Keratinocyte (primary cell): ENCODE measurements at regions not wholly inside any gene's neighbourhood (a gene's known extent, or its start where the extent isn't known, plus 50 kb on each side); places are given as distances from the start of the nearest gene placed in this dataset.

ENCODE experiments used
- DNase-seq: peaks from one replicate; pipeline ENCODE4 v3.0.0-alpha.2; 2011; ENCODE audit warnings: low read depth, missing footprints, low spot score
- FAIRE-seq: peaks from 2 replicates; lab custom pipeline; 2011; peaks lifted over from hg19 to GRCh38; lab: Jason Lieb, UNC
- H2AFZ ChIP-seq: 2 replicates; pipeline ENCODE4 v1.6.0; 2012; ENCODE audit warnings: low read length, control low read depth, inconsistent platforms; ENCODE audit not compliant: control insufficient read depth
- H3K27ac ChIP-seq: 2 replicates; pipeline ENCODE4 v1.5.1; 2011; ENCODE audit warnings: low read length; ENCODE audit not compliant: control insufficient read depth, insufficient read depth
- H3K27me3 ChIP-seq: 3 replicates; pipeline ENCODE4 v1.6.0; 2011; ENCODE audit warnings: low read length; ENCODE audit not compliant: control insufficient read depth, insufficient read depth; ENCODE audit errors: extremely low read depth
- H3K36me3 ChIP-seq, 2 experiments: 2 replicates in 1 of 2; 3 replicates in 1 of 2; pipeline ENCODE4 v1.5.1; 2011; ENCODE audit warnings: low read length in 2 of 2, mild to moderate bottlenecking in 1 of 2; ENCODE audit not compliant: control insufficient read depth in 2 of 2, insufficient read depth in 2 of 2; ENCODE audit errors: extremely low read depth in 1 of 2
- H3K4me1 ChIP-seq: 3 replicates; pipeline ENCODE4 v1.5.1; 2011; ENCODE audit warnings: low read length; ENCODE audit not compliant: control insufficient read depth, insufficient read depth; ENCODE audit errors: extremely low read depth
- H3K4me2 ChIP-seq: 3 replicates; pipeline ENCODE4 v1.6.0; 2011; ENCODE audit warnings: low read depth, low read length; ENCODE audit not compliant: control insufficient read depth, insufficient read depth; ENCODE audit errors: extremely low read depth
- H3K4me3 ChIP-seq, 3 experiments: fragments of 200-600 bp in 1 of 3; sonication (generic) in 1 of 3; 2 replicates in 2 of 3; 3 replicates in 1 of 3; pipeline ENCODE4 v1.5.1; 2011 to 2016; ENCODE audit warnings: low read length in 3 of 3, mild to moderate bottlenecking in 3 of 3, control low read depth in 2 of 3, inconsistent platforms in 1 of 3, low read depth in 1 of 3, mixed read lengths in 1 of 3, mixed run types in 1 of 3, moderate library complexity in 1 of 3; ENCODE audit not compliant: control insufficient read depth in 2 of 3, insufficient read depth in 2 of 3; ENCODE audit errors: extremely low read depth in 1 of 3
- H3K79me2 ChIP-seq: 2 replicates; pipeline ENCODE4 v1.6.0; 2012; ENCODE audit warnings: low read length; ENCODE audit not compliant: control insufficient read depth, insufficient read depth
- H3K9ac ChIP-seq: 3 replicates; pipeline ENCODE4 v1.6.0; 2011; ENCODE audit warnings: low read length; ENCODE audit not compliant: control insufficient read depth, insufficient read depth; ENCODE audit errors: extremely low read depth
- H3K9me1 ChIP-seq: 3 replicates; pipeline ENCODE4 v1.6.0; 2011; ENCODE audit warnings: low read length; ENCODE audit not compliant: control insufficient read depth, insufficient read depth; ENCODE audit errors: extremely low read depth
- H3K9me3 ChIP-seq: 2 replicates; pipeline ENCODE4 v1.5.1; 2012; ENCODE audit warnings: low read depth, low read length; ENCODE audit not compliant: control insufficient read depth
- H4K20me1 ChIP-seq: 3 replicates; pipeline ENCODE4 v1.6.0; 2011; ENCODE audit warnings: low read length; ENCODE audit not compliant: control insufficient read depth, insufficient read depth; ENCODE audit errors: extremely low read depth
- EZH2 ChIP-seq: IDR thresholded peaks from one replicate; pipeline ENCODE4 v1.6.1; 2012; ENCODE audit warnings: inconsistent platforms, mild to moderate bottlenecking, low read length, moderate library complexity
- dilution Hi-C: fragments of 300-500 bp; cut with MboI; formaldehyde crosslinking; loops from one replicate; pipeline ENCODE4 v1.7.0; 2020; ENCODE audit warnings: low sequenced_read_pairs; ENCODE audit not compliant: extremely low pct_ligation_motif_present
- TF ChIP-seq, protein P1 (sequence below), 3 experiments: IDR thresholded peaks in 1 of 3; conservative IDR thresholded peaks in 1 of 3; optimal IDR thresholded peaks in 1 of 3; 2 replicates in 2 of 3; 3 replicates in 1 of 3; pipeline versions ENCODE3 to v1.5.1; 2011; ENCODE audit warnings: low read length in 3 of 3, mild to moderate bottlenecking in 3 of 3, moderate library complexity in 2 of 3, control low read depth in 1 of 3, inconsistent platforms in 1 of 3; ENCODE audit not compliant: insufficient read depth in 2 of 3; ENCODE audit errors: extremely low read depth in 1 of 3

DNA sequence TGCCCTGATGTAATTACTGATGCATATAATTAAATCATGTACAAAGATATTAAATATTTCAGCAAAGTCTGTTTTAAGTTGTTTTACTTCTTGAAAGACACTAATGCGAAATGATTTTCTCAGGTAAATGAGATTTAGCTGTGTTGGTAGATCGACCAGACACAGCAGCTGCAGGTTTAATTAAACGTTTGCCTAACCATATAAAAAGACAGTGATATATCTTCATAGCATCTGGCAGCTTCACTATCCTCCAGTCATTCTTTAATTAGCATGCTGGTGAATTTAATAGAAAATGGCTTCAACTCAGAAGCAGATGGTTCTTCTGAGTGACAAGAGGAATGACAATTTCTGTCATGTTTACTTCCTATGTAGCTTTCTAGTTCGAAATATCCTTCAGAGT lies 69.3 kb downstream of the NHLRC3 start:
- no peaks in the 10 kb centered on the region for H3K9me3 ChIP-seq
- peaks cover 8% of the 10 kb centered on the region for H3K27me3 ChIP-seq
- H2AFZ ChIP-seq = no peak overlapping the region
- DNase-seq = no peak
- no peak overlapping the region for H3K4me2 ChIP-seq
- H3K9ac ChIP-seq = no peak overlapping the region
- H4K20me1 ChIP-seq = no peaks in the 10 kb centered on the region
- no peak for FAIRE-seq
- H3K27ac ChIP-seq = no peak overlapping the region
- no peaks in the 10 kb centered on the region for H3K9me1 ChIP-seq
- no peak for TF ChIP-seq EZH2
- TF ChIP-seq, protein P1, sequence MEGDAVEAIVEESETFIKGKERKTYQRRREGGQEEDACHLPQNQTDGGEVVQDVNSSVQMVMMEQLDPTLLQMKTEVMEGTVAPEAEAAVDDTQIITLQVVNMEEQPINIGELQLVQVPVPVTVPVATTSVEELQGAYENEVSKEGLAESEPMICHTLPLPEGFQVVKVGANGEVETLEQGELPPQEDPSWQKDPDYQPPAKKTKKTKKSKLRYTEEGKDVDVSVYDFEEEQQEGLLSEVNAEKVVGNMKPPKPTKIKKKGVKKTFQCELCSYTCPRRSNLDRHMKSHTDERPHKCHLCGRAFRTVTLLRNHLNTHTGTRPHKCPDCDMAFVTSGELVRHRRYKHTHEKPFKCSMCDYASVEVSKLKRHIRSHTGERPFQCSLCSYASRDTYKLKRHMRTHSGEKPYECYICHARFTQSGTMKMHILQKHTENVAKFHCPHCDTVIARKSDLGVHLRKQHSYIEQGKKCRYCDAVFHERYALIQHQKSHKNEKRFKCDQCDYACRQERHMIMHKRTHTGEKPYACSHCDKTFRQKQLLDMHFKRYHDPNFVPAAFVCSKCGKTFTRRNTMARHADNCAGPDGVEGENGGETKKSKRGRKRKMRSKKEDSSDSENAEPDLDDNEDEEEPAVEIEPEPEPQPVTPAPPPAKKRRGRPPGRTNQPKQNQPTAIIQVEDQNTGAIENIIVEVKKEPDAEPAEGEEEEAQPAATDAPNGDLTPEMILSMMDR (optimal IDR thresholded peaks at IDR 0.05 in 1 of 3, IDR thresholded peaks at IDR 0.05 in 1 of 3, conservative IDR thresholded peaks at IDR 0.05 in 1 of 3; ENCODE audit: extremely low read depth in 1 of 3, insufficient read depth in 2 of 3, low read length in 3 of 3) = no peak
- no peaks in the 10 kb centered on the region for H3K36me3 ChIP-seq
- no peaks in the 10 kb centered on the region for H3K4me1 ChIP-seq
- no peak overlapping the region for H3K4me3 ChIP-seq
- dilution Hi-C loops = no loop called here
- H3K79me2 ChIP-seq = no peaks in the 10 kb centered on the region

DNA sequence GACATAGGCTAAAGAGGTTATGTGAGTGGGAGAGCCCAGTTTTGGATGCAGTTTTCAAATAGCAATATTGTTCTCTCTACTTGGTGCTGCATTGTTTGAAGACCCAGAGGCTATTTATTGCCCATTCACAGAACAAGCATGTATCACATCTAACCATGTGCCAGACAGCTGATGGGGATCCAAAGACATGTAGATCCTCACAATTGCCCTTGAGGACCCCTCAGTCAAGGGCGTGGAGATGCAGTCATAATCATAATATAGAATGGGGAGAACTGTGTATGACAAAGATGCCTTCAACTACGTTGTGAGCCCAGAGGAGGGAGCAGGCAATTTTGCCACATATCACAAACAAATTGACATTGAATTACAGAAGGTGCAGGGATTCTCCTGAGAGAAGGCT lies 70.5 kb downstream of the NHLRC3 start:
- dilution Hi-C loops = no loop called here
- Histone ChIP-seq H3K4me3 (no peak overlapping the region), H3K27me3 (peaks cover 8% of the 10 kb centered on the region), H3K9me1 (no peaks in the 10 kb centered on the region), H3K4me2 (no peak overlapping the region), H3K36me3 (no peaks in the 10 kb centered on the region), H3K9me3 (no peaks in the 10 kb centered on the region), H4K20me1 (no peaks in the 10 kb centered on the region), H2AFZ (no peak overlapping the region), H3K9ac (no peak overlapping the region), H3K4me1 (no peaks in the 10 kb centered on the region), H3K79me2 (no peaks in the 10 kb centered on the region), H3K27ac (no peak overlapping the region)
- FAIRE-seq = no peak
- DNase-seq = no peak
- TF ChIP-seq, protein P1 (optimal IDR thresholded peaks at IDR 0.05 in 1 of 3, IDR thresholded peaks at IDR 0.05 in 1 of 3, conservative IDR thresholded peaks at IDR 0.05 in 1 of 3; ENCODE audit: extremely low read depth in 1 of 3, insufficient read depth in 2 of 3, low read length in 3 of 3) = no peak
- no peak for TF ChIP-seq EZH2
